D341Med (cell line): ENCODE measurements at regions not wholly inside any gene's neighbourhood (a gene's known extent, or its start where the extent isn't known, plus 50 kb on each side); places are given as distances from the start of the nearest gene placed in this dataset.

ENCODE experiments used
- DNase-seq: peaks from one replicate; pipeline ENCODE4 v3.0.0; 2012; ENCODE audit warnings: low spot score

GRCh38 chr3:103057003-103057402, 622.2 kb downstream of the ZPLD1 start:
- no peak for DNase-seq

- DNase-seq: no peak
Observed at GRCh38 chr3:103057487-103057886, 622.7 kb downstream of the ZPLD1 start.

GRCh38 chr3:103059432-103059831, 624.6 kb downstream of the ZPLD1 start:
- no peak for DNase-seq

GRCh38 chr3:103060242-103060641, 625.4 kb downstream of the ZPLD1 start:
- no peak for DNase-seq

- no peak for DNase-seq
Observed at GRCh38 chr3:103067963-103068362, 633.1 kb downstream of the ZPLD1 start.

- no peak for DNase-seq
Observed at GRCh38 chr3:103075282-103075681, 640.5 kb downstream of the ZPLD1 start.

- DNase-seq: no peak
Observed at GRCh38 chr3:103077910-103078309, 643.1 kb downstream of the ZPLD1 start.

- no peak for DNase-seq
Observed at GRCh38 chr3:103082501-103082900, 647.7 kb downstream of the ZPLD1 start.

- no peak for DNase-seq
Observed at GRCh38 chr3:103083848-103084631, 649.2 kb downstream of the ZPLD1 start.

GRCh38 chr3:103085465-103085864, 650.6 kb downstream of the ZPLD1 start:
- no peak for DNase-seq

GRCh38 chr3:103089758-103090157, 654.9 kb downstream of the ZPLD1 start:
- no peak for DNase-seq

- no peak for DNase-seq
Observed at GRCh38 chr3:103105206-103105605, 670.4 kb downstream of the ZPLD1 start.

GRCh38 chr3:103112273-103112672, 677.5 kb downstream of the ZPLD1 start:
- no peak for DNase-seq

GRCh38 chr3:103126115-103126514, 691.3 kb downstream of the ZPLD1 start:
- DNase-seq: no peak

GRCh38 chr3:103127098-103127630, 692.3 kb downstream of the ZPLD1 start:
- DNase-seq: no peak

- no peak for DNase-seq
Observed at GRCh38 chr3:103127737-103128136, 692.9 kb downstream of the ZPLD1 start.

GRCh38 chr3:103134023-103134724, 699.4 kb downstream of the ZPLD1 start:
- DNase-seq: no peak

- no peak for DNase-seq
Observed at GRCh38 chr3:103136621-103137020, 701.8 kb downstream of the ZPLD1 start.

- no peak for DNase-seq
Observed at GRCh38 chr3:103137830-103138229, 703.0 kb downstream of the ZPLD1 start.

- DNase-seq: no peak
Observed at GRCh38 chr3:103158183-103158582, 723.4 kb downstream of the ZPLD1 start.

- DNase-seq: no peak
Observed at GRCh38 chr3:103166890-103167289, 732.1 kb downstream of the ZPLD1 start.

GRCh38 chr3:103167850-103168249, 733.0 kb downstream of the ZPLD1 start:
- DNase-seq: no peak

GRCh38 chr3:103169289-103169688, 734.5 kb downstream of the ZPLD1 start:
- DNase-seq: no peak
